Transverse colon (tissue), 4 donors: ENCODE measurements at regions not wholly inside any gene's neighbourhood (a gene's known extent, or its start where the extent isn't known, plus 50 kb on each side); places are given as distances from the start of the nearest gene placed in this dataset.

Experiments
- CTCF ChIP-seq, 5 experiments: fragments of 200-600 bp in 3 of 5; fragments of 450-650 bp in 2 of 5; sonication (generic) in 3 of 5; IDR thresholded peaks; 1 replicate in 2 of 5; 2 replicates in 3 of 5; pipeline ENCODE4 v1.5.1; 2016 to 2017; ENCODE audit warnings: antibody characterized with exemption in 5 of 5, inconsistent platforms in 3 of 5, mild to moderate bottlenecking in 2 of 5, moderate library complexity in 1 of 5
- EP300 ChIP-seq: sonication (generic); formaldehyde crosslinking; IDR thresholded peaks from one replicate; pipeline ENCODE4 v1.6.1; 2017; ENCODE audit warnings: antibody characterized with exemption, low read depth
- POLR2A ChIP-seq: fragments of 450-650 bp; IDR thresholded peaks from one replicate; pipeline ENCODE4 v1.6.1; 2016; ENCODE audit warnings: antibody characterized with exemption, mild to moderate bottlenecking, moderate library complexity
- POLR2AphosphoS5 ChIP-seq, 3 donors: sonication (generic); formaldehyde crosslinking; IDR thresholded peaks; one replicate each; pipeline ENCODE4 v1.6.1; 2016; ENCODE audit warnings: antibody characterized with exemption in 3 of 3

- TF ChIP-seq CTCF (IDR thresholded peaks at IDR 0.05) = no peak
- TF ChIP-seq POLR2AphosphoS5 (IDR thresholded peaks at IDR 0.05) = no peak
- TF ChIP-seq POLR2A = no peak
- no peak for TF ChIP-seq EP300
Observed at GRCh38 chr4:136796953-136797352, 735.3 kb downstream of the PCDH18 start.
